Lung (tissue), 11 donors: ENCODE measurements at regions not wholly inside any gene's neighbourhood (a gene's known extent, or its start where the extent isn't known, plus 50 kb on each side); places are given as distances from the start of the nearest gene placed in this dataset.

Experiments used
- ATAC-seq: fragments of 200-7000 bp; cut with Tn5 transposase; one replicate; pipeline ENCODE4 v1.9.1; 2020; ENCODE audit warnings: moderate number of reproducible peaks; ENCODE audit not compliant: insufficient read depth, low FRiP score
- DNase-seq, 3 donors: peaks; one replicate each; pipeline ENCODE4 v3.0.0-alpha.2; 2013 to 2017
- H3K27ac ChIP-seq, 2 donors: one replicate each; pipeline ENCODE4 v1.5.1; 2013; ENCODE audit warnings: mild to moderate bottlenecking in 2 of 2, moderate library complexity in 2 of 2, control low read depth in 1 of 2, inconsistent platforms in 1 of 2, low read depth in 1 of 2, low read length in 1 of 2
- H3K27me3 ChIP-seq, 3 donors: one replicate each; pipeline ENCODE4 v1.5.1; 2013; ENCODE audit warnings: low read length in 2 of 3; ENCODE audit not compliant: control insufficient read depth in 3 of 3, insufficient read depth in 3 of 3
- H3K36me3 ChIP-seq, 4 donors: one replicate each; pipeline ENCODE4 v1.5.1; 2013; ENCODE audit warnings: low read length in 4 of 4, mild to moderate bottlenecking in 1 of 4, moderate library complexity in 1 of 4; ENCODE audit not compliant: control insufficient read depth in 4 of 4, insufficient read depth in 4 of 4
- H3K4me1 ChIP-seq, 5 donors: one replicate each; pipeline ENCODE4 v1.5.1; 2013; ENCODE audit warnings: low read length in 5 of 5, mild to moderate bottlenecking in 2 of 5, moderate library complexity in 1 of 5; ENCODE audit not compliant: control insufficient read depth in 5 of 5, insufficient read depth in 5 of 5
- H3K4me3 ChIP-seq: one replicate; pipeline ENCODE4 v1.5.1; 2013; ENCODE audit warnings: mild to moderate bottlenecking, control low read depth, moderate library complexity
- H3K9ac ChIP-seq, 2 donors: one replicate each; pipeline ENCODE4 v1.5.1; 2013; ENCODE audit warnings: low read length in 2 of 2, control low read depth in 1 of 2; ENCODE audit not compliant: insufficient read depth in 1 of 2
- H3K9me3 ChIP-seq, 4 donors: one replicate each; pipeline ENCODE4 v1.5.1; 2013; ENCODE audit warnings: low read length in 3 of 4, mild to moderate bottlenecking in 1 of 4, moderate library complexity in 1 of 4; ENCODE audit not compliant: control insufficient read depth in 4 of 4, insufficient read depth in 3 of 4
- WGBS, 2 donors: extraction: QIAGEN DNeasy Blood & Tissue Kit; methylation state at CpG; one replicate each; pipeline ENCODE4 v1.1.7; 2013; 5-methylcytosine and 5-hydroxymethylcytosine counted together
- TF ChIP-seq, protein P1 (sequence below): IDR thresholded peaks from 2 replicates; pipeline ENCODE4 v1.5.1; 2012; ENCODE audit warnings: mild to moderate bottlenecking; ENCODE audit errors: control extremely low read depth, extremely low read depth
- donor health status: control.
- donor health status: control.
- donor health status: Bipolar disorder and iron deficiency.
- donor health status: healthy.
- donor health status: DM: yes; HTN: yes; CAD: no.

DNA sequence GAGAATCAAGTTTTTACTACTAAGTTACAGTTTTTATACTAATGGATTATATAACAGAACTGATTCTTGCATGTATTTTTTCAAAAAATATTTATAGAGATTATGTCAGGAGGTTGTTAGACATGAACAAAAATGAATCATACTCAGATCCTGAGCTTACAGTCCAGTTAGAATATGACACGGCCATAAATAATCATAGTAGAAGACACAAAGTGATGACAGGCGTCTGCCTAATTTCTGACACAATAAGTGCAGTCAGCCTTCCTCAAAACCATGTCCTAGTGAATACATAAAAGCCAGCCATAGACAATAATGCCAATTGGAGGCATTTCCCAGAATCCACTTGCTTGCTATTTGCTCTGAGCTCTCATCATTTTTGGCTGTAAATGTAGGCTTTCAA lies 81.7 kb upstream of the POU1F1 start:
- ATAC-seq (no peak), DNase-seq (no peak)
- Histone ChIP-seq H3K36me3 (no peaks in the 10 kb centered on the region), H3K27me3 (no peaks in the 10 kb centered on the region), H3K4me1 (no peaks in the 10 kb centered on the region), H3K9me3 (no peaks in the 10 kb centered on the region), H3K4me3 (no peak overlapping the region), H3K9ac (no peak overlapping the region), H3K27ac (no peak overlapping the region)
- TF ChIP-seq, protein P1, sequence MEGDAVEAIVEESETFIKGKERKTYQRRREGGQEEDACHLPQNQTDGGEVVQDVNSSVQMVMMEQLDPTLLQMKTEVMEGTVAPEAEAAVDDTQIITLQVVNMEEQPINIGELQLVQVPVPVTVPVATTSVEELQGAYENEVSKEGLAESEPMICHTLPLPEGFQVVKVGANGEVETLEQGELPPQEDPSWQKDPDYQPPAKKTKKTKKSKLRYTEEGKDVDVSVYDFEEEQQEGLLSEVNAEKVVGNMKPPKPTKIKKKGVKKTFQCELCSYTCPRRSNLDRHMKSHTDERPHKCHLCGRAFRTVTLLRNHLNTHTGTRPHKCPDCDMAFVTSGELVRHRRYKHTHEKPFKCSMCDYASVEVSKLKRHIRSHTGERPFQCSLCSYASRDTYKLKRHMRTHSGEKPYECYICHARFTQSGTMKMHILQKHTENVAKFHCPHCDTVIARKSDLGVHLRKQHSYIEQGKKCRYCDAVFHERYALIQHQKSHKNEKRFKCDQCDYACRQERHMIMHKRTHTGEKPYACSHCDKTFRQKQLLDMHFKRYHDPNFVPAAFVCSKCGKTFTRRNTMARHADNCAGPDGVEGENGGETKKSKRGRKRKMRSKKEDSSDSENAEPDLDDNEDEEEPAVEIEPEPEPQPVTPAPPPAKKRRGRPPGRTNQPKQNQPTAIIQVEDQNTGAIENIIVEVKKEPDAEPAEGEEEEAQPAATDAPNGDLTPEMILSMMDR, result no peak
- 85 to 94% methylated on average over 2 of the region's 2 CpGs for WGBS, 2 donors

DNA sequence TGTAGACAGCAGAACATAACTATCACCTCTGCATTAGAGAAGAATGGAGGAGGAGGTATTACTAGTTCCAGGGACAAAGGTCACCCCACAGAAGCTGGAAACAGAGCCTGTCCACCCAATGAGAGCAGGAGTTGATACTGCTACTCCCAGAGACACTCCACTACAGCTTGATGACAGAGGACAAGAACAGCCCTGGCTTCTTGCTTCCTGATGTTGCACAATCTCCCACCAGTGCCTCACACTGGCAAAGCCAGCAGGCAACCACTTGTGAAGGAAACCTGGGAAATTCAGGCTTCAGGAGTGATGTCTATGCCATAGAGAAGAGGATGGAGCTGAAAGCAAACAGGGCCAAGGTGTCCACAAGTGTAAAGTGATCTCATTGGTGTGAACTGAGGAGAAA lies 78.0 kb upstream of the POU1F1 start:
- Histone ChIP-seq H3K9me3 (no peaks in the 10 kb centered on the region), H3K27me3 (no peaks in the 10 kb centered on the region), H3K9ac (no peak overlapping the region), H3K4me1 (no peaks in the 10 kb centered on the region), H3K27ac (no peak overlapping the region), H3K4me3 (no peak overlapping the region), H3K36me3 (no peaks in the 10 kb centered on the region)
- TF ChIP-seq, protein P1, result no peak
- DNase-seq (no peak), ATAC-seq (no peak)

DNA sequence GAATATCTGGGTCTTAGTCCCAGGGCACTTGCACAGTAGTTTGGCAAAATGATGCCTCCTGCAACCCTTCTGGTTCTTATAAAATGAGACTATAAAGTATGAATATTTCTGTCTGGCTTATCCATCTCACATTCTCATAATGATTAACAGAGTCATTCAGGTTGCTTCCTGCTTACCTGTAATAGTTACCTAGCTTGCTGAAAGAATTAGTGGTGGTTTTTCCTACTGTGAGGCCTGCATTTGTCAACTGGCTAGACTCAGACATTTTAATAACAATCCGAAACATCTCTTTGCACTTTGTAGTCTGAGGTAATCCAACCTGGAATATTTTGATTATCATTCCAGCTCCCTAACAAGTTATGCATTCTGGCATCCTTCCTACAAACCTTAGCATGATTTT lies 75.6 kb upstream of the POU1F1 start:
- H3K36me3 ChIP-seq, result no peaks in the 10 kb centered on the region
- H3K4me1 ChIP-seq, result no peaks in the 10 kb centered on the region
- no peak for ATAC-seq
- H3K4me3 ChIP-seq, result no peak overlapping the region
- H3K9me3 ChIP-seq, result no peaks in the 10 kb centered on the region
- peak in 1 of 3 donors; percentile 24 for DNase-seq
- H3K27me3 ChIP-seq, result no peaks in the 10 kb centered on the region
- WGBS, 2 donors, result 81 to 88% methylated on average over 1 of the region's 1 CpG
- TF ChIP-seq, protein P1, result no peak
- no peak overlapping the region for H3K27ac ChIP-seq
- H3K9ac ChIP-seq, result no peak overlapping the region

DNA sequence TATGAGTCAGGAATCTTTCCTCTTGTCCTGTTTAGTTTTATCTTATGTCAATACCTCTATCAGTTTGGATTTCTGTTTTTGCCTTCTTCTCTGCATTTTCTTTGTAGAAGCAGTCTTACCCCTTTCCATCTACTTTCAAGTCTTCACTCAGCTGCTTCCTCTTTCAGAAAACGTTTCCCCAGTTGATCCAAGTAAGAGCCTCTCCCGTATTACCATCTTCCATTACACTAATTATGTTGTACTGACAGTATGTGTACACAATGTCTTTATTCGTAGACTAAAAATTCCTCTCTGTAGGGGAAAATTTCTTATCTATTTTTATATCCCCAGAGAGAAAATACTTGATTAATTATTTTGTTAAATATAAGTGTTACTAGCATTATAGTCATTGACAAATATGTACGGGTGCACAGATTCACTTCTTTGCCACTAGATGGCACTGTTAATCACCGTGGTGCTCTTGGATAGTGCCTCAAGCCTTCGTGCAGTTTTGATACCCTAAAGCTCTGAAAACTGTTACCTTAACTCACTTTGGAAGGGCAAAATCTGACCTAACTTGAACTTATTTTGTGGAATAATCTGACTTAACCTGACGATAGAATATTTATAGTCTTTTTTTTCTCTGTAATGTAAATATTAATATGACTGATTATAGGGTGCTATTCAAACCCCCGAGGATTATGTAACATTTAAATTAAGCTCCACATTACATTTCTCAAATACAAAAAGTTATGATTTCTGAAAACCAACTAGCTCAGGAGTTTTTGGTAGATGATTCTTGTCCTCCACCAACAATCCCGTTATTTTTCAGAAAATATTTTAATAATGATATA lies 74.2 kb upstream of the POU1F1 start:
- 20 to 22% methylated on average over 9 of the region's 9 CpGs for WGBS, 2 donors
- Histone ChIP-seq H3K4me1 (no peaks in the 10 kb centered on the region), H3K36me3 (no peaks in the 10 kb centered on the region), H3K27me3 (no peaks in the 10 kb centered on the region), H3K27ac (no peak overlapping the region), H3K4me3 (no peak overlapping the region), H3K9me3 (no peaks in the 10 kb centered on the region), H3K9ac (no peak overlapping the region)
- TF ChIP-seq, protein P1, result peak; percentile 38
- peak in 2 of 3 donors; percentile 56 to 63 for DNase-seq
- ATAC-seq, result peak; percentile 91
